ENCODE measurements at regions not wholly inside any gene's neighbourhood (a gene's known extent, or its start where the extent isn't known, plus 50 kb on each side); places are given as distances from the start of the nearest gene placed in this dataset.

GRCh38 chr13:103190841-103191240, 124.6 kb upstream of the SLC10A2 start:
- H3K27ac ChIP-seq (ENCODE audit: low read depth, low read length, poor library complexity, severe bottlenecking), result no peak overlapping the region
- ChIA-PET POLR2A (no interaction called here), CTCF (ENCODE audit: unreplicated experiment) (no interaction called here)

GRCh38 chr13:103188713-103189326, 122.6 kb upstream of the SLC10A2 start:
- Histone ChIP-seq H3K4me2 (ENCODE audit: low read length) (no peak overlapping the region), H3K4me3 (ENCODE audit: low read depth, low read length, poor library complexity, severe bottlenecking) (no peak overlapping the region), H3K79me2 (ENCODE audit: insufficient read depth, low read depth, low read length) (no peaks in the 10 kb centered on the region), H3K9me3 (ENCODE audit: low read length) (no peaks in the 10 kb centered on the region), H3K9me2 (ENCODE audit: insufficient read depth, low read length) (no peaks in the 10 kb centered on the region), H3K4me1 (ENCODE audit: insufficient read depth, low read length, poor library complexity, severe bottlenecking) (no peaks in the 10 kb centered on the region), H3K36me3 (ENCODE audit: insufficient read depth, low read length) (no peaks in the 10 kb centered on the region), H4K20me1 (ENCODE audit: insufficient read depth, low read length) (no peaks in the 10 kb centered on the region), H3K27ac (ENCODE audit: low read depth, low read length, poor library complexity, severe bottlenecking) (no peak overlapping the region), H2AFZ (ENCODE audit: low read length) (no peak overlapping the region)
- intact Hi-C loops (cut with micrococcal nuclease; ENCODE audit: unreplicated experiment), result no loop called here
- CTCF ChIA-PET (ENCODE audit: unreplicated experiment), result interaction anchor here (0.7 kb wide), 1 partner anchor 276 kb away, joined by 4 read pairs; no protein-coding TSS in a partner anchor
- no peak for TF ChIP-seq EZH2phosphoT487 (IDR thresholded peaks at IDR 0.05; ENCODE audit: borderline replicate concordance, low read depth, low read length)
- peak; percentile 66 for TF ChIP-seq CTCF (conservative IDR thresholded peaks at IDR 0.05; ENCODE audit: low read length)
- peak; percentile 13 for DNase-seq (ENCODE audit: low spot score)
- POLR2A ChIA-PET, result interaction anchor here (0.6 kb wide), 1 partner anchor 15 kb away, joined by 5 read pairs; no protein-coding TSS in a partner anchor
- BruUV-seq (replicated peaks), result no TSS peak

More at GRCh38 chr13:103190841-103191240, 124.6 kb upstream of the SLC10A2 start:
- no peak overlapping the region for H3K4me2 ChIP-seq (ENCODE audit: low read length)
- BruUV-seq (replicated peaks), result no TSS peak
- H2AFZ ChIP-seq (ENCODE audit: low read length), result no peak overlapping the region
- intact Hi-C loops (cut with micrococcal nuclease; ENCODE audit: unreplicated experiment), result no loop called here
- H3K9me2 ChIP-seq (ENCODE audit: insufficient read depth, low read length), result no peaks in the 10 kb centered on the region
- no peaks in the 10 kb centered on the region for H3K4me1 ChIP-seq (ENCODE audit: insufficient read depth, low read length, poor library complexity, severe bottlenecking)
- H3K4me3 ChIP-seq (ENCODE audit: low read depth, low read length, poor library complexity, severe bottlenecking), result no peak overlapping the region
- no peaks in the 10 kb centered on the region for H3K79me2 ChIP-seq (ENCODE audit: insufficient read depth, low read depth, low read length)
- H3K36me3 ChIP-seq (ENCODE audit: insufficient read depth, low read length), result no peaks in the 10 kb centered on the region
- H4K20me1 ChIP-seq (ENCODE audit: insufficient read depth, low read length), result no peaks in the 10 kb centered on the region
- TF ChIP-seq EZH2phosphoT487 (IDR thresholded peaks at IDR 0.05; ENCODE audit: borderline replicate concordance, low read depth, low read length), result no peak
- TF ChIP-seq CTCF (conservative IDR thresholded peaks at IDR 0.05; ENCODE audit: low read length), result no peak
- no peaks in the 10 kb centered on the region for H3K9me3 ChIP-seq (ENCODE audit: low read length)
- DNase-seq (ENCODE audit: low spot score), result no peak

- no peak for DNase-seq (ENCODE audit: low spot score)
- Histone ChIP-seq H2AFZ (ENCODE audit: low read length) (no peak overlapping the region), H3K9me3 (ENCODE audit: low read length) (no peaks in the 10 kb centered on the region), H3K9me2 (ENCODE audit: insufficient read depth, low read length) (no peaks in the 10 kb centered on the region), H4K20me1 (ENCODE audit: insufficient read depth, low read length) (no peaks in the 10 kb centered on the region), H3K27ac (ENCODE audit: low read depth, low read length, poor library complexity, severe bottlenecking) (no peak overlapping the region), H3K79me2 (ENCODE audit: insufficient read depth, low read depth, low read length) (no peaks in the 10 kb centered on the region), H3K4me2 (ENCODE audit: low read length) (no peak overlapping the region), H3K4me3 (ENCODE audit: low read depth, low read length, poor library complexity, severe bottlenecking) (no peak overlapping the region), H3K36me3 (ENCODE audit: insufficient read depth, low read length) (no peaks in the 10 kb centered on the region), H3K4me1 (ENCODE audit: insufficient read depth, low read length, poor library complexity, severe bottlenecking) (no peaks in the 10 kb centered on the region)
- POLR2A ChIA-PET, result no interaction called here
- intact Hi-C loops (cut with micrococcal nuclease; ENCODE audit: unreplicated experiment), result no loop called here
- no TSS peak for BruUV-seq (replicated peaks)
- CTCF ChIA-PET (ENCODE audit: unreplicated experiment), result no interaction called here
- TF ChIP-seq CTCF (conservative IDR thresholded peaks at IDR 0.05; ENCODE audit: low read length) (no peak), EZH2phosphoT487 (IDR thresholded peaks at IDR 0.05; ENCODE audit: borderline replicate concordance, low read depth, low read length) (no peak)
These were observed 121.5 kb upstream of the SLC10A2 start for GRCh38 chr13:103187721-103188156.

All from OCI-LY7 (cell line).